BLaER1 treated with 17β-estradiol and CSF1 and Interleukin-3, amounts not matched to agents 10 nM and 100 nM (cell line): ENCODE measurements at regions not wholly inside any gene's neighbourhood (a gene's known extent, or its start where the extent isn't known, plus 50 kb on each side); places are given as distances from the start of the nearest gene placed in this dataset.

ENCODE experiments used
- H3K27ac ChIP-seq, 11 experiments: shearing (Covaris generic); formaldehyde crosslinking; 2 replicates each; pipeline ENCODE4 v1.8.1; 2022
- H3K27me3 ChIP-seq, 11 experiments: shearing (Covaris generic); formaldehyde crosslinking; 2 replicates each; pipeline ENCODE4 v1.8.1; 2022
- H3K36me3 ChIP-seq, 11 experiments: shearing (Covaris generic); formaldehyde crosslinking; 2 replicates each; pipeline ENCODE4 v1.8.1; 2022
- H3K4me1 ChIP-seq, 10 experiments: shearing (Covaris generic); formaldehyde crosslinking; 2 replicates each; pipeline ENCODE4 v1.8.1; 2022
- H3K4me2 ChIP-seq, 11 experiments: shearing (Covaris generic); formaldehyde crosslinking; 2 replicates each; pipeline ENCODE4 v1.8.1; 2022
- H3K4me3 ChIP-seq, 10 experiments: shearing (Covaris generic); formaldehyde crosslinking; 2 replicates each; pipeline ENCODE4 v1.8.1; 2022
- H3K9ac ChIP-seq, 11 experiments: shearing (Covaris generic); formaldehyde crosslinking; 2 replicates each; pipeline ENCODE4 v1.8.1; 2022
- H3K9me3 ChIP-seq, 11 experiments: shearing (Covaris generic); formaldehyde crosslinking; replicated peaks in 1 of 11; 2 replicates each; pipeline ENCODE4 v1.8.1; 2022
- H4K20me1 ChIP-seq, 11 experiments: shearing (Covaris generic); formaldehyde crosslinking; 2 replicates each; pipeline ENCODE4 v1.8.1; 2022
- Cebpa-rat ChIP-seq, 11 experiments: shearing (Covaris generic); IDR thresholded peaks; 2 replicates each; pipeline ENCODE4 v1.8.1; 2022

GRCh38 chr19:20858218-20858617, 64.8 kb upstream of the ZNF85 start:
- no peaks in the 10 kb centered on the region for H3K36me3 ChIP-seq
- H3K9me3 ChIP-seq, result peaks cover 65 to 89% (median 81%) of the 10 kb centered on the region in 11 experiments
- peaks cover 0 to 15% (median 12%) of the 10 kb centered on the region in 10 experiments; a peak in 12 of 20 replicates for H3K4me1 ChIP-seq
- H3K27ac ChIP-seq, result no peak overlapping the region
- TF ChIP-seq Cebpa-rat (IDR thresholded peaks at IDR 0.05), result no peak
- H3K4me2 ChIP-seq, result peak overlapping the region in 8 of 11 experiments; percentile 16 to 66 (median 48); a peak in 14 of 22 replicates
- no peak overlapping the region for H3K9ac ChIP-seq
- 0 out of 20 replicates have a peak overlapping the region, but pooled peaks of 1 of the 10 experiments have one; percentile 14 for H3K4me3 ChIP-seq
- H3K27me3 ChIP-seq, result no peaks in the 10 kb centered on the region
- no peaks in the 10 kb centered on the region for H4K20me1 ChIP-seq

GRCh38 chr19:20858861-20859260, 64.2 kb upstream of the ZNF85 start:
- Histone ChIP-seq H3K9me3 (peaks cover 64 to 89% (median 79%) of the 10 kb centered on the region in 11 experiments), H3K27me3 (no peaks in the 10 kb centered on the region), H4K20me1 (no peaks in the 10 kb centered on the region), H3K9ac (no peak overlapping the region), H3K27ac (no peak overlapping the region), H3K4me3 (peak overlapping the region in 2 of 10 experiments; percentile 2 to 14; a peak in 1 of 20 replicates), H3K4me1 (peaks cover 0 to 15% (median 12%) of the 10 kb centered on the region in 10 experiments; a peak in 12 of 20 replicates), H3K36me3 (no peaks in the 10 kb centered on the region), H3K4me2 (peak overlapping the region in 8 of 11 experiments; percentile 16 to 66 (median 48); a peak in 15 of 22 replicates)
- TF ChIP-seq Cebpa-rat (IDR thresholded peaks at IDR 0.05), result no peak

GRCh38 chr19:20860339-20860738, 62.7 kb upstream of the ZNF85 start:
- H3K27ac ChIP-seq, result no peak overlapping the region
- H3K4me2 ChIP-seq, result no peak overlapping the region
- peaks cover 0 to 15% (median 12%) of the 10 kb centered on the region in 10 experiments; a peak in 12 of 20 replicates for H3K4me1 ChIP-seq
- H3K36me3 ChIP-seq, result no peaks in the 10 kb centered on the region
- H3K9me3 ChIP-seq, result peaks cover 59 to 89% (median 77%) of the 10 kb centered on the region in 11 experiments
- no peak for TF ChIP-seq Cebpa-rat (IDR thresholded peaks at IDR 0.05)
- H3K4me3 ChIP-seq, result no peak overlapping the region
- H4K20me1 ChIP-seq, result no peaks in the 10 kb centered on the region
- H3K9ac ChIP-seq, result no peak overlapping the region
- H3K27me3 ChIP-seq, result no peaks in the 10 kb centered on the region

GRCh38 chr19:20863176-20863575, 59.9 kb upstream of the ZNF85 start:
- Histone ChIP-seq H3K36me3 (0 out of 22 replicates have a peak, but pooled peaks cover 0 to under 1% (median 0%) of the 10 kb centered on the region in 11 experiments), H3K27me3 (no peaks in the 10 kb centered on the region), H3K9me3 (peaks cover 57 to 90% (median 75%) of the 10 kb centered on the region in 11 experiments), H4K20me1 (no peaks in the 10 kb centered on the region), H3K4me3 (no peak overlapping the region), H3K9ac (no peak overlapping the region), H3K27ac (no peak overlapping the region), H3K4me2 (no peak overlapping the region), H3K4me1 (peaks cover 0 to 10% (median 10%) of the 10 kb centered on the region in 10 experiments; a peak in 12 of 20 replicates)
- no peak for TF ChIP-seq Cebpa-rat (IDR thresholded peaks at IDR 0.05)
